ENCODE measurements at regions not wholly inside any gene's neighbourhood (a gene's known extent, or its start where the extent isn't known, plus 50 kb on each side); places are given as distances from the start of the nearest gene placed in this dataset.

- no peak for DNase-seq
Measured at GRCh38 chr16:72262711-72263110, 90.8 kb upstream of the PMFBP1 start.

- no peak for DNase-seq
Measured at GRCh38 chr16:72261127-72261526, 89.2 kb upstream of the PMFBP1 start.

GRCh38 chr16:72256398-72257066 is 84.6 kb upstream of the PMFBP1 start:
- DNase-seq: no peak

- DNase-seq: no peak
Measured at GRCh38 chr16:72255786-72256185, 83.8 kb upstream of the PMFBP1 start.

- no peak for DNase-seq
Measured at GRCh38 chr16:72247821-72248253, 75.9 kb upstream of the PMFBP1 start.

- no peak for DNase-seq
Measured at GRCh38 chr16:72246423-72246822, 74.5 kb upstream of the PMFBP1 start.

GRCh38 chr16:72244853-72245252 is 72.9 kb upstream of the PMFBP1 start:
- no peak for DNase-seq

- no peak for DNase-seq
Measured at GRCh38 chr16:72243621-72244020, 71.7 kb upstream of the PMFBP1 start.

GRCh38 chr16:72242757-72243156 is 70.8 kb upstream of the PMFBP1 start:
- DNase-seq: no peak

GRCh38 chr16:72241930-72242329 is 70.0 kb upstream of the PMFBP1 start:
- no peak for DNase-seq

- no peak for DNase-seq
Measured at GRCh38 chr16:72241008-72241407, 69.1 kb upstream of the PMFBP1 start.

GRCh38 chr16:72240466-72240865 is 68.5 kb upstream of the PMFBP1 start:
- DNase-seq: no peak

- DNase-seq: no peak
Measured at GRCh38 chr16:72236866-72237265, 64.9 kb upstream of the PMFBP1 start.

- no peak for DNase-seq
Measured at GRCh38 chr16:72234387-72234786, 62.4 kb upstream of the PMFBP1 start.

GRCh38 chr16:72228014-72228413 is 56.1 kb upstream of the PMFBP1 start:
- no peak for DNase-seq

- DNase-seq: no peak
Measured at GRCh38 chr16:72226136-72226535, 54.2 kb upstream of the PMFBP1 start.

- no peak for DNase-seq
Measured at GRCh38 chr16:72224260-72224768, 52.4 kb upstream of the PMFBP1 start.

- no peak for DNase-seq
Measured at GRCh38 chr16:72222503-72222902, 50.5 kb upstream of the PMFBP1 start.
